ENCODE measurements at regions not wholly inside any gene's neighbourhood (a gene's known extent, or its start where the extent isn't known, plus 50 kb on each side); places are given as distances from the start of the nearest gene placed in this dataset.

GRCh38 chr15:47266566-47266965 lies 450.7 kb upstream of the SEMA6D start (continued):
- TF ChIP-seq USF2 (IDR thresholded peaks at IDR 0.05; ENCODE audit: low read length) (no peak), CBX5 (IDR thresholded peaks at IDR 0.05; ENCODE audit: low read depth, low read length) (no peak), KDM4A (IDR thresholded peaks at IDR 0.05; ENCODE audit: low read depth, low read length, severe bottlenecking) (no peak)

All from H1 (cell line).